ENCODE measurements at regions not wholly inside any gene's neighbourhood (a gene's known extent, or its start where the extent isn't known, plus 50 kb on each side); places are given as distances from the start of the nearest gene placed in this dataset.

DNA sequence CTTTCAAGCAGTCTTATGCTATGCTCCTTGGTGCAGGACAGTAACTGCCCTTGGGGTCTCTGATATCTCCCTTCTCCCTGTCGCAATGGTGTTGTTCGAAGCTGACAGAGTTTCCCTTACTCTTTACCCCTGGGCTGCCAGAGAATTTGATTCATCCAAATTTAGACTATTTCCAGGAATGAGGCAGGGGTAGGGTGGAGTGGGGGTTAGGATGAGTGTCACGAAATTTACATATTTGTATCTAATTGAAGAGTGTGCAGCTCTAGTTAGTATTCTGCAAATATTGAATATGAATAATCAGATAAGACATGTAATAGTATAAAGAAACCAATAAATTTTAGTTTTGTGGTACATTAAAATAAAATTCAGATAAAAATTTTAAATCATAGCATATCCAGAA, 140.0 kb upstream of the LMO4 start:
- TF ChIP-seq POLR2A (IDR thresholded peaks at IDR 0.05; ENCODE audit: low read depth, low read length) (no peak), POLR2AphosphoS5 (IDR thresholded peaks at IDR 0.05; ENCODE audit: low read depth, low read length) (no peak), SPI1 (IDR thresholded peaks at IDR 0.05; ENCODE audit: low read depth, low read length) (no peak)
